GM18951 (cell line): ENCODE measurements at regions not wholly inside any gene's neighbourhood (a gene's known extent, or its start where the extent isn't known, plus 50 kb on each side); places are given as distances from the start of the nearest gene placed in this dataset.
"Not testable (repeated sequence)": the region's sequence is repeated elsewhere in the genome, so short reads cannot be mapped to it uniquely, and the experiment has no call there.

Source experiments
- POLR2A ChIP-seq: IDR thresholded peaks from 4 replicates; pipeline ENCODE4 v1.6.1; 2011; ENCODE audit warnings: mild to moderate bottlenecking; ENCODE audit not compliant: insufficient read length, insufficient read depth; ENCODE audit errors: extremely low read depth
- in situ Hi-C: fragments of 300-500 bp; cut with MboI; formaldehyde crosslinking; loops from one replicate; pipeline ENCODE4 v1.12.0; 2022; ENCODE audit warnings: low sequenced_read_pairs, mixed read lengths, inconsistent platforms; ENCODE audit not compliant: unreplicated experiment

DNA sequence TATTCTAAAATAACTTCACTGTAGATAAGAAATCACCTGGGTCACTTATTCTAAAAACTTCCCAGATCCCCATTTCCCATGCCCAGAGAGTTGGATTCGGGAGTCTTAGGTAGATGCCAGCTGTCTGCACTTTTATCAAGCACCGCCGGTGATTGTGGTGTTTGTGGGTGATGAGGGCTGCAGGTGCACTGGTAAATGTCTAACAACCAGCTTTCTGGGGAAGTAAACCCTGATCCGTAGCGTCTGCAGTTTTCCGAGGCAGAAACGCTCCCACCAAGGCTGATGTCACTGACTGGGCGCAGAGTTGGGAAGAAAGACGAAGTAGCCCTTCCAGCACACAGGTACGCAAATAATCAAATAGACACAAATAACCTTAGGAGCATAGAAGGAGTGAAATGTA lies 152.2 kb upstream of the KCNG1 start:
- TF ChIP-seq POLR2A: no peak
- in situ Hi-C loops: no loop called here

- in situ Hi-C loops: no loop called here
- TF ChIP-seq POLR2A: no peak
Measured at GRCh38 chr20:51174536-51174935, 151.6 kb upstream of the KCNG1 start.

- in situ Hi-C loops: no loop called here
- TF ChIP-seq POLR2A: no peak
Measured at GRCh38 chr20:51172558-51173428, 149.9 kb upstream of the KCNG1 start.

DNA sequence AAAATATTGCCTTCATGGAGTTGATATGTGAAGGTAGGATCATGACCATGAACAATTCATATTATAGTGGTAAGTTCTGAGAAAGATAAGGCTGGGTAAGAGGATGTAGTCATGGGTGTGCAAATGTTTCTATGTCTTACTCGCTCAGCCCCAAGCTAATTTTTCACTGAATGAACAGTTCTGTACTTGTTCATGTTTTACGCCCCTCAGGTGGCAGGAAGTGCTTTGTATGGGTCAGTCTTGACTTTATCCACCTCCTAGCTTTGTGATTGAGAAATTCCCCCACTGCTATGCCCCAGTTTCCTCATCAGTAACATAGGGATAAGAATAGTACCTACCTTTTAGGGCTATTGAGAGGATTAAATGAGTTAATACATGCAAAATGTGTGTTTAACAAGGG lies 148.2 kb upstream of the KCNG1 start:
- no peak for TF ChIP-seq POLR2A
- in situ Hi-C loops: no loop called here

GRCh38 chr20:51169813-51170212 lies 146.9 kb upstream of the KCNG1 start:
- TF ChIP-seq POLR2A: no peak
- in situ Hi-C loops: no loop called here

- in situ Hi-C loops: not testable (repeated sequence)
Measured at GRCh38 chr20:51167911-51168310, 145.0 kb upstream of the KCNG1 start.

GRCh38 chr20:51166489-51166888 lies 143.6 kb upstream of the KCNG1 start:
- no peak for TF ChIP-seq POLR2A
- in situ Hi-C loops: no loop called here

- TF ChIP-seq POLR2A: no peak
- in situ Hi-C loops: no loop called here
Measured at GRCh38 chr20:51165131-51165530, 142.2 kb upstream of the KCNG1 start.

GRCh38 chr20:51164731-51165130 lies 141.8 kb upstream of the KCNG1 start:
- no peak for TF ChIP-seq POLR2A
- in situ Hi-C loops: no loop called here

DNA sequence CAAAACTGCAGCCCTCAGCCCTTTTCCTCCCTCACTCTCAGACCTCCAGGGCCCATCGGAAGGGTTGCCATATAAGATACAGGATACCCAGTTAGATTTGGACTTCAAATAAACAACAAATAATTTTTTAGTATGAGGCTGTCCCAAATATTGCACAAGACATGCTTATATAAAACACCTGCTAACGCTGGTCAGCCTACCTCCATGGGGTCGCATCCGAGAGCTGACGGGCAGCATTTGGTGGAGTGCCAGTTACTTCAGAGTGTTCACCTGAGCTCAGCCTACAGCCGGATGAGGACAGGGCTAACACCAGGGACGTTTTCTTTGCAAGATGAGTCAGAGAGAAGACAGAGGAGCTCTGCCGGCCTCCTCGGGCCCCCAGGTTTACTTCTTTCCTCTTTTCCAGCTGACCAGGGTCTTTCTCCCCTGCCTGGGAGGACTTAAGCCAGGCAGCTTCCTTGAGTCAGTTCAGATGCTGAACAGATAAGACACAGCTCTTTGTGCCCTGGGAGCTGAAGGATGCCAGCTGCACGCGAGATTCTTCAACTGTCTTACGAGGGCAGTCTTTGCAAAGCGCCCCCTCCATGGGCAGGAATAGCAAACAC lies 141.2 kb upstream of the KCNG1 start:
- in situ Hi-C loops: no loop called here
- no peak for TF ChIP-seq POLR2A

DNA sequence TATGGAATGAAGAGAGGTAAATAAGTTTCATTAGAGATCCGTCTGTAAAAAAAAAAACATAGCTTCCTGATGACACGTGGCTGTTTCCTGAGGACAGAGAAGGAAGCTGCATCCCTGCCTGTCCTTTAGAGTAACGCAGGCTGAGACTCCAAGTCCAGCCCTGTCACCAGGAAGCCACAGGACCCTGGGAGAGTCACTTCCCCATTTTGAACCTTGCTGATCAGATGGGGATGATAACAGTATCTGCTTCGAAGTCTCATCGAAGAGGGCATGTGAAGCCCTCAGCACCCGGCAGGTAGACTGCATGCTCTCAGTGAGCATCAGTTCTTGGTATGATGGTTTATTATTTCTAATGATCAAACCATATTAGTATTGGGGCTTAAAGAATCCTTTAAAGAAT lies 139.1 kb upstream of the KCNG1 start:
- in situ Hi-C loops: no loop called here
- TF ChIP-seq POLR2A: no peak

DNA sequence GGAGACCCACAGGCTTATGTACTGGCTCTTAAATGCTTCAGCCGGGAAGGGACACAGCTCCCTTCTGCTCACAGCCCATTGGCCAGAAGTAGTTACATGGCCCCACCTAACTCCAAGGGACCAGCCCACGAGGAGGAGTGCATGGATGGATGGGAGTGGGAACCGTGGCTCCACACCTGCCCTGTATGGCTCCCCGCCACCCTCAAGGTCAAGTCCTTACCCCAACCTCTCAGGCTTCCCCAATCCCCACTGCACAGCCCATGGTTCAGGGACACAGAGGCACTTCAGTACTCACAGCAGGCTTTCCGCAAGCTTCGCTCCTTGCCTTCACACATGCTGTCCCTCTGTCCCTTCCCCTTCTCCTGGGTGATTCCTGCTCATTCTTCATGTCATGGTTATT lies 137.9 kb upstream of the KCNG1 start:
- in situ Hi-C loops: no loop called here
- TF ChIP-seq POLR2A: no peak

DNA sequence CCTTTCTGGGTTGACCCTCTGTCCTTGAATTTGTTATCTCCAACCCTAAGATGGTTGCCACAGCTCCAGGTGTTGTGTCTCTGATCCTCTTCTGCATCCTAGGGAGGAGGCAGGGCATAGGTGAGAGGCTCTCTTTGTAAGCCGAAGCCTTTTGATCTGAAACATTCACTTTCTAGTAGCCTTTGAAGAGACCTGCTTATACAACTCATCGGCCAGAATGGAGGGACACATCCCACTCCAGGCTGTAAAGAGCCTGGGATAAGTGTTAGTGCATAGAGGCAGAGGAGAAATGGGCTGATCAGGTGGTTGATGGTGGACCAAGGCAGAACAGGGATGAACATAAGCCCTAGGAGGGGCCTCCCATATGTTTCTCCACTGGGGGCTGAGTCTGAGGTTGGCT lies 137.1 kb upstream of the KCNG1 start:
- in situ Hi-C loops: no loop called here
- no peak for TF ChIP-seq POLR2A

GRCh38 chr20:51159303-51159702 lies 136.4 kb upstream of the KCNG1 start:
- in situ Hi-C loops: no loop called here

More at GRCh38 chr20:51159303-51159702, 136.4 kb upstream of the KCNG1 start:
- TF ChIP-seq POLR2A: no peak
